HepG2 (cell line): ENCODE measurements at regions not wholly inside any gene's neighbourhood (a gene's known extent, or its start where the extent isn't known, plus 50 kb on each side); places are given as distances from the start of the nearest gene placed in this dataset.

ENCODE experiments used
- EZH2 ChIP-seq: conservative IDR thresholded peaks from 2 replicates; pipeline ENCODE4 v1.6.1; 2012; ENCODE audit warnings: mild to moderate bottlenecking, low read depth, low read length, moderate library complexity
- KAT7 ChIP-seq: IDR thresholded peaks from 2 replicates; pipeline ENCODE4 v1.6.1; 2018; ENCODE audit warnings: borderline replicate concordance, missing compliant biosample characterization
- POLR2A ChIP-seq, 2 experiments: IDR thresholded peaks; 2 replicates each; pipeline ENCODE4 v1.6.1; 2011; ENCODE audit warnings: low read depth in 2 of 2, low read length in 2 of 2, mild to moderate bottlenecking in 1 of 2, moderate library complexity in 1 of 2; ENCODE audit not compliant: insufficient read depth in 1 of 2
- SAFB2 ChIP-seq: sonication (generic); formaldehyde crosslinking; IDR thresholded peaks from 2 replicates; pipeline ENCODE4 v1.5.1; 2020; ENCODE audit warnings: missing genetic modification reagents, low read depth, mild to moderate bottlenecking, borderline replicate concordance
- ZNF253 ChIP-seq: sonication (generic); formaldehyde crosslinking; IDR thresholded peaks from 2 replicates; pipeline ENCODE4 v1.8.0; 2022; ENCODE audit warnings: mild to moderate bottlenecking, missing genetic modification reagents, borderline replicate concordance
- ZNF629 ChIP-seq: sonication (generic); formaldehyde crosslinking; conservative IDR thresholded peaks from 2 replicates; pipeline ENCODE4 v1.5.0; 2020; ENCODE audit warnings: missing genetic modification reagents
- TF ChIP-seq, protein P1 (sequence below): sonication (generic); formaldehyde crosslinking; IDR thresholded peaks from one replicate; pipeline ENCODE4 v1.5.1; 2020; ENCODE audit warnings: mild to moderate bottlenecking, missing genetic modification reagents; ENCODE audit errors: not compliant biosample characterization
- TF ChIP-seq, protein P2 (sequence below): sonication (generic); formaldehyde crosslinking; IDR thresholded peaks from 2 replicates; pipeline ENCODE4 v1.5.0; 2020; ENCODE audit warnings: mild to moderate bottlenecking, missing genetic modification reagents, moderate library complexity
- TF ChIP-seq, protein P3 (sequence below): sonication (generic); formaldehyde crosslinking; IDR thresholded peaks from 2 replicates; pipeline ENCODE4 v1.4.0; 2020; ENCODE audit warnings: missing genetic modification reagents

DNA sequence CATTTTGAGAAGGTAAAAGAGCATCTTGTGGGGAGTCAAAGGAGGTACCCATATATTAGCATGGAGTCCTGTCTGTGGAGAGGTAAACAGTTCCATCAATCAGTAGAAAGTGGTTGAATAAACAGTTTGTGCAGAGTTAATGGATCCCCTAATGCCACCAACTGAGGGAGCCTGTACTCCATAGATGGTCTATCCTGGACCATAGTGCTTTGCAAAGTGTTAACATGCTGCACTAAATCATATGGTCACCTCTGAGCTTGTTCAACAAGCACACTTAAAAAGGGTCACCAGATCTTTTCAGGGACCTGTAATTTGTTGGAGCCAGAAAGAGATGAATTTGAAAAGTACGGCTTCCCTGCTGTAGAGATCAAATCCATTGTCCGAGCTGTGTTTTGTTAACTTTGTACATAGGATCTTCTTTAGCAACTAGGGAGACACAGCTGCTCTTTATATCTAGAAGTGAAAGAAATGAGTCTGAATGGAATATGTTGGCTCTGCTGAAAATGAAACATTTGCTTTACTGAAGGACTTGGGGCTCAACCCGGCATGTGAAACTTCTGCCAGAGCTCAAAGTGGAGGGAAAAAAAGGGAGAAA lies 366.4 kb downstream of the ETNK1 start:
- TF ChIP-seq SAFB2 (CRISPR knock-in tag) (no peak), KAT7 (CRISPR knock-in tag) (no peak), ZNF253 (CRISPR knock-in tag) (no peak), EZH2 (no peak), POLR2A (IDR thresholded peaks at IDR 0.05; ENCODE audit: insufficient read depth in 1 of 2, low read depth in 2 of 2, low read length in 2 of 2) (no peak), ZNF629 (CRISPR knock-in tag) (no peak)
- TF ChIP-seq, protein P1, sequence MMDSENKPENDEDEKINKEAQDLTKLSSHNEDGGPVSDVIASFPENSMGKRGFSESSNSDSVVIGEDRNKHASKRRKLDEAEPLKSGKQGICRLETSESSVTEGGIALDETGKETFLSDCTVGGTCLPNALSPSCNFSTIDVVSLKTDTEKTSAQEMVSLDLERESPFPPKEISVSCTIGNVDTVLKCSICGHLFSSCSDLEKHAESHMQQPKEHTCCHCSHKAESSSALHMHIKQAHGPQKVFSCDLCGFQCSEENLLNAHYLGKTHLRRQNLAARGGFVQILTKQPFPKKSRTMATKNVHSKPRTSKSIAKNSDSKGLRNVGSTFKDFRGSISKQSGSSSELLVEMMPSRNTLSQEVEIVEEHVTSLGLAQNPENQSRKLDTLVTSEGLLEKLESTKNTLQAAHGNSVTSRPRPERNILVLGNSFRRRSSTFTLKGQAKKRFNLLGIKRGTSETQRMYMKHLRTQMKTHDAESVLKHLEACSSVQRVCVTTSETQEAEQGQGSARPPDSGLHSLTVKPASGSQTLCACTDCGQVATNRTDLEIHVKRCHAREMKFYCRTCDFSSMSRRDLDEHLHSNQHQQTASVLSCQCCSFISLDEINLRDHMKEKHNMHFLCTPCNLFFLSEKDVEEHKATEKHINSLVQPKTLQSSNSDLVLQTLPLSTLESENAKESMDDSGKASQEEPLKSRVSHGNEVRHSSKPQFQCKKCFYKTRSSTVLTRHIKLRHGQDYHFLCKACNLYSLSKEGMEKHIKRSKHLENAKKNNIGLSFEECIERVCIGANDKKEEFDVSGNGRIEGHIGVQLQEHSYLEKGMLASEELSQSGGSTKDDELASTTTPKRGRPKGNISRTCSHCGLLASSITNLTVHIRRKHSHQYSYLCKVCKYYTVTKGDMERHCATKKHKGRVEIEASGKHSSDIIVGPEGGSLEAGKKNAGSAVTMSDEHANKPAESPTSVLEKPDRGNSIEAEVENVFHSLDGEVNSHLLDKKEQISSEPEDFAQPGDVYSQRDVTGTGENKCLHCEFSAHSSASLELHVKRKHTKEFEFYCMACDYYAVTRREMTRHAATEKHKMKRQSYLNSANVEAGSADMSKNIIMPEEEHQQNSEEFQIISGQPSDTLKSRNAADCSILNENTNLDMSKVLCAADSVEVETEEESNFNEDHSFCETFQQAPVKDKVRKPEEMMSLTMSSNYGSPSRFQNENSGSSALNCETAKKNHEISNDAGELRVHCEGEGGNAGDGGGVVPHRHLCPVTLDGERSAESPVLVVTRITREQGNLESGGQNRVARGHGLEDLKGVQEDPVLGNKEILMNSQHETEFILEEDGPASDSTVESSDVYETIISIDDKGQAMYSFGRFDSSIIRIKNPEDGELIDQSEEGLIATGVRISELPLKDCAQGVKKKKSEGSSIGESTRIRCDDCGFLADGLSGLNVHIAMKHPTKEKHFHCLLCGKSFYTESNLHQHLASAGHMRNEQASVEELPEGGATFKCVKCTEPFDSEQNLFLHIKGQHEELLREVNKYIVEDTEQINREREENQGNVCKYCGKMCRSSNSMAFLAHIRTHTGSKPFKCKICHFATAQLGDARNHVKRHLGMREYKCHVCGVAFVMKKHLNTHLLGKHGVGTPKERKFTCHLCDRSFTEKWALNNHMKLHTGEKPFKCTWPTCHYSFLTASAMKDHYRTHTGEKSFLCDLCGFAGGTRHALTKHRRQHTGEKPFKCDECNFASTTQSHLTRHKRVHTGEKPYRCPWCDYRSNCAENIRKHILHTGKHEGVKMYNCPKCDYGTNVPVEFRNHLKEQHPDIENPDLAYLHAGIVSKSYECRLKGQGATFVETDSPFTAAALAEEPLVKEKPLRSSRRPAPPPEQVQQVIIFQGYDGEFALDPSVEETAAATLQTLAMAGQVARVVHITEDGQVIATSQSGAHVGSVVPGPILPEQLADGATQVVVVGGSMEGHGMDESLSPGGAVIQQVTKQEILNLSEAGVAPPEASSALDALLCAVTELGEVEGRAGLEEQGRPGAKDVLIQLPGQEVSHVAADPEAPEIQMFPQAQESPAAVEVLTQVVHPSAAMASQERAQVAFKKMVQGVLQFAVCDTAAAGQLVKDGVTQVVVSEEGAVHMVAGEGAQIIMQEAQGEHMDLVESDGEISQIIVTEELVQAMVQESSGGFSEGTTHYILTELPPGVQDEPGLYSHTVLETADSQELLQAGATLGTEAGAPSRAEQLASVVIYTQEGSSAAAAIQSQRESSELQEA: no peak
- TF ChIP-seq, protein P2, sequence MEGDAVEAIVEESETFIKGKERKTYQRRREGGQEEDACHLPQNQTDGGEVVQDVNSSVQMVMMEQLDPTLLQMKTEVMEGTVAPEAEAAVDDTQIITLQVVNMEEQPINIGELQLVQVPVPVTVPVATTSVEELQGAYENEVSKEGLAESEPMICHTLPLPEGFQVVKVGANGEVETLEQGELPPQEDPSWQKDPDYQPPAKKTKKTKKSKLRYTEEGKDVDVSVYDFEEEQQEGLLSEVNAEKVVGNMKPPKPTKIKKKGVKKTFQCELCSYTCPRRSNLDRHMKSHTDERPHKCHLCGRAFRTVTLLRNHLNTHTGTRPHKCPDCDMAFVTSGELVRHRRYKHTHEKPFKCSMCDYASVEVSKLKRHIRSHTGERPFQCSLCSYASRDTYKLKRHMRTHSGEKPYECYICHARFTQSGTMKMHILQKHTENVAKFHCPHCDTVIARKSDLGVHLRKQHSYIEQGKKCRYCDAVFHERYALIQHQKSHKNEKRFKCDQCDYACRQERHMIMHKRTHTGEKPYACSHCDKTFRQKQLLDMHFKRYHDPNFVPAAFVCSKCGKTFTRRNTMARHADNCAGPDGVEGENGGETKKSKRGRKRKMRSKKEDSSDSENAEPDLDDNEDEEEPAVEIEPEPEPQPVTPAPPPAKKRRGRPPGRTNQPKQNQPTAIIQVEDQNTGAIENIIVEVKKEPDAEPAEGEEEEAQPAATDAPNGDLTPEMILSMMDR: no peak
- TF ChIP-seq, protein P3, sequence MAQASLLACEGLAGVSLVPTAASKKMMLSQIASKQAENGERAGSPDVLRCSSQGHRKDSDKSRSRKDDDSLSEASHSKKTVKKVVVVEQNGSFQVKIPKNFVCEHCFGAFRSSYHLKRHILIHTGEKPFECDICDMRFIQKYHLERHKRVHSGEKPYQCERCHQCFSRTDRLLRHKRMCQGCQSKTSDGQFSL (CRISPR knock-in tag): no peak
